Tibial nerve (tissue), 4 donors: ENCODE measurements at regions not wholly inside any gene's neighbourhood (a gene's known extent, or its start where the extent isn't known, plus 50 kb on each side); places are given as distances from the start of the nearest gene placed in this dataset.
"Not testable (repeated sequence)": the region's sequence is repeated elsewhere in the genome, so short reads cannot be mapped to it uniquely, and the experiment has no call there.

Experiments
- DNase-seq, 2 donors: peaks; one replicate each; pipeline ENCODE4 v3.0.0-alpha.2; 2019; ENCODE audit warnings: low spot score in 2 of 2
- H3K27ac ChIP-seq, 4 donors: fragments of 200-600 bp; sonication (generic) in 3 of 4; one replicate each; pipeline ENCODE4 v1.5.1; 2017 to 2019; ENCODE audit warnings: mild to moderate bottlenecking in 1 of 4
- H3K27me3 ChIP-seq, 2 donors: fragments of 200-600 bp; sonication (generic) in 1 of 2; one replicate each; pipeline versions ENCODE4 v1.5.1 to v1.6.0; 2017 to 2019
- H3K36me3 ChIP-seq, 3 donors: fragments of 200-600 bp; sonication (generic); one replicate each; pipeline ENCODE4 v1.5.1; 2018 to 2019
- H3K4me1 ChIP-seq, 4 donors: fragments of 200-600 bp; sonication (generic) in 3 of 4; one replicate each; pipeline ENCODE4 v1.5.1; 2017 to 2019
- H3K4me3 ChIP-seq, 4 donors: fragments of 200-600 bp; sonication (generic) in 3 of 4; one replicate each; pipeline ENCODE4 v1.5.1; 2017 to 2019; ENCODE audit warnings: mild to moderate bottlenecking in 1 of 4, moderate library complexity in 1 of 4
- H3K9me3 ChIP-seq, 4 donors: fragments of 200-600 bp; sonication (generic) in 3 of 4; one replicate each; pipeline ENCODE4 v1.5.1; 2017 to 2019
- EP300 ChIP-seq, 2 donors: sonication (generic); formaldehyde crosslinking; IDR thresholded peaks; one replicate each; pipeline ENCODE4 v1.6.1; 2017; ENCODE audit warnings: antibody characterized with exemption in 2 of 2, mild to moderate bottlenecking in 1 of 2
- POLR2A ChIP-seq, 2 donors: fragments of 450-650 bp; IDR thresholded peaks; one replicate each; pipeline ENCODE4 v1.6.1; 2017; ENCODE audit warnings: antibody characterized with exemption in 2 of 2, mild to moderate bottlenecking in 2 of 2, moderate library complexity in 2 of 2
- WGBS, 2 donors: methylation state at CpG; one replicate each; pipeline ENCODE4 v1.1.5; 2018; 5-methylcytosine and 5-hydroxymethylcytosine counted together
- TF ChIP-seq, protein P1 (sequence below), 5 experiments: fragments of 200-600 bp in 3 of 5; fragments of 450-650 bp in 2 of 5; sonication (generic) in 3 of 5; IDR thresholded peaks; one replicate each; pipeline ENCODE4 v1.5.1; 2016 to 2019; ENCODE audit warnings: antibody characterized with exemption in 5 of 5, mild to moderate bottlenecking in 3 of 5, moderate library complexity in 2 of 5

- peaks cover 0 to 2% (median 0%) of the 10 kb centered on the region in 4 donors for H3K9me3 ChIP-seq
- 70 to 76% methylated on average over 3 of the region's 3 CpGs for WGBS, 2 donors
- no peak for TF ChIP-seq EP300 (IDR thresholded peaks at IDR 0.05)
- TF ChIP-seq, protein P1, sequence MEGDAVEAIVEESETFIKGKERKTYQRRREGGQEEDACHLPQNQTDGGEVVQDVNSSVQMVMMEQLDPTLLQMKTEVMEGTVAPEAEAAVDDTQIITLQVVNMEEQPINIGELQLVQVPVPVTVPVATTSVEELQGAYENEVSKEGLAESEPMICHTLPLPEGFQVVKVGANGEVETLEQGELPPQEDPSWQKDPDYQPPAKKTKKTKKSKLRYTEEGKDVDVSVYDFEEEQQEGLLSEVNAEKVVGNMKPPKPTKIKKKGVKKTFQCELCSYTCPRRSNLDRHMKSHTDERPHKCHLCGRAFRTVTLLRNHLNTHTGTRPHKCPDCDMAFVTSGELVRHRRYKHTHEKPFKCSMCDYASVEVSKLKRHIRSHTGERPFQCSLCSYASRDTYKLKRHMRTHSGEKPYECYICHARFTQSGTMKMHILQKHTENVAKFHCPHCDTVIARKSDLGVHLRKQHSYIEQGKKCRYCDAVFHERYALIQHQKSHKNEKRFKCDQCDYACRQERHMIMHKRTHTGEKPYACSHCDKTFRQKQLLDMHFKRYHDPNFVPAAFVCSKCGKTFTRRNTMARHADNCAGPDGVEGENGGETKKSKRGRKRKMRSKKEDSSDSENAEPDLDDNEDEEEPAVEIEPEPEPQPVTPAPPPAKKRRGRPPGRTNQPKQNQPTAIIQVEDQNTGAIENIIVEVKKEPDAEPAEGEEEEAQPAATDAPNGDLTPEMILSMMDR (IDR thresholded peaks at IDR 0.05): no peak
- no peak for TF ChIP-seq POLR2A (IDR thresholded peaks at IDR 0.05)
Observed at GRCh38 chr12:126966498-126966897, 1300.5 kb upstream of the TMEM132C start.

DNA sequence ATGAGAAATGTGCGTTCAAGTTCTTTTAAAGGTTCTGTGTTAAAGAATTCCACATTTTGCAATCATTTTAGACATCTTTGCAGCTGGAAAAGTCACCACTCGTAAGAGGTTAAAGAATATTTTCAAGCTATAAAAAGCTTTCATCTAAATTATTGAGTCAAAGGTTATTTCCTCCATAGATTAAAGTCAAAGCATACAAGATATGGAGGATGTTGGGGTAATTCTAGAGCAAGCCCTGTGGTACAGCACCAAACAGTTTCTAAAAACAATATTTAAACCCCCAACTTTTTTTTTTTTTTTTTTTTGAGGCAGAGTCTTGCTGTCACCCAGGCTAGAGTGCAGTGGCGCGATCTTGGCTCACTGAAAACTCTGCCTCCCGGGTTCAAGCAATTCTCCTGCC, 1299.8 kb upstream of the TMEM132C start:
- Histone ChIP-seq H3K36me3 (no peaks in the 10 kb centered on the region), H3K9me3 (peaks cover 0 to 2% (median 0%) of the 10 kb centered on the region in 4 donors), H3K27ac (no peak overlapping the region), H3K4me3 (no peak overlapping the region), H3K27me3 (no peaks in the 10 kb centered on the region), H3K4me1 (no peaks in the 10 kb centered on the region)
- DNase-seq: no peak
- TF ChIP-seq EP300 (IDR thresholded peaks at IDR 0.05): no peak
- WGBS, 2 donors: 78 to 82% methylated on average over 5 of the region's 5 CpGs

More at GRCh38 chr12:126966498-126966897, 1300.5 kb upstream of the TMEM132C start:
- Histone ChIP-seq H3K4me1 (no peaks in the 10 kb centered on the region), H3K27ac (no peak overlapping the region), H3K4me3 (no peak overlapping the region), H3K27me3 (no peaks in the 10 kb centered on the region), H3K36me3 (no peaks in the 10 kb centered on the region)
- DNase-seq: no peak

DNA sequence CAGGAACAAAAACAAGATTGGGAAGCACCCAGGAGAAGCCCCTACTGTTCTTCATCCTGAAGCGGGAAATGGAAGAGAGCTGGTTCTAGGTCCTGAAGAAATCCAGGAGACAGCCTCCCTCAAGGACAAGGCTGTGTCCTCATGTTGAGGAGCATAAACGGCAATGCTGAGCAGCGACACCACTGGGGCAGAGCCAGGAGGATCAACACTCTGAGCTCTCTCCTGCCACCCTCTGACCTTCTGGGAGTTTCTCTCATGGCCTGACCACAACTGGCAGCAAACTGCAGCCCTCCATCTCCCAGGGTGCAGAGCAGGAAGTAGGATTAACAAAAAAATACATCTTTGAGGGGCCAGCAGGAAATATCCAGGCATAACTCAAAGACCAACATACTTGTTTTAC, 1292.2 kb upstream of the TMEM132C start:
- Histone ChIP-seq H3K4me1 (no peaks in the 10 kb centered on the region), H3K4me3 (no peak overlapping the region), H3K27ac (no peak overlapping the region), H3K27me3 (no peaks in the 10 kb centered on the region), H3K9me3 (no peaks in the 10 kb centered on the region), H3K36me3 (no peaks in the 10 kb centered on the region)
- WGBS, 2 donors: 66% methylated on average over 3 of the region's 3 CpGs
- TF ChIP-seq, protein P1 (IDR thresholded peaks at IDR 0.05): no peak
- no peak for DNase-seq

- Histone ChIP-seq H3K27me3 (no peaks in the 10 kb centered on the region), H3K27ac (no peak overlapping the region), H3K4me1 (no peaks in the 10 kb centered on the region), H3K4me3 (no peak overlapping the region), H3K36me3 (no peaks in the 10 kb centered on the region), H3K9me3 (no peaks in the 10 kb centered on the region)
- WGBS, 2 donors: 44 to 49% methylated on average over 6 of the region's 6 CpGs
- no peak for DNase-seq
- TF ChIP-seq, protein P1 (IDR thresholded peaks at IDR 0.05): no peak
- TF ChIP-seq EP300 (IDR thresholded peaks at IDR 0.05): no peak
- no peak for TF ChIP-seq POLR2A (IDR thresholded peaks at IDR 0.05)
Observed at GRCh38 chr12:126976579-126976978, 1290.4 kb upstream of the TMEM132C start.

DNA sequence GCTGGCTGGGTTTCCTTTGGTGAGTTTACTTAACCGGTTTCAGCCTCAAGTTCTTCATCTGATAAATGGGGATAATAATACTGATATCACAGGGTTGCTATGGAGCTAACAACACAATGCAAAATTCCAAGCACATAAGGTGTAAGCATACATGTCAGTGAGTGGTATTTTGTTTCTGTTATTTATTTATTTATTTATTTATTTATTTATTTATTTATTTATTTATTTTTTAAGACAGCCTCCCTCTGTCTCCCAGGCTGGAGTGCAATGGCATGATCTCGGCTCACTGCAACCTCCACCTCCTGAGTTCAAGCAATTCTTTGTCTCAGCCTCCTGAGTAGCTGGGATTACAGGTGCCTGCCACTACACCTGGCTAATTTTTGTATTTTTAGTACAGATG, 1287.4 kb upstream of the TMEM132C start:
- H3K27me3 ChIP-seq, H3K4me3 ChIP-seq, DNase-seq, H3K9me3 ChIP-seq, H3K36me3 ChIP-seq, H3K4me1 ChIP-seq, H3K27ac ChIP-seq: not testable (repeated sequence)
- WGBS, 2 donors: 90 to 93% methylated on average over 2 of the region's 2 CpGs

GRCh38 chr12:126982707-126983106, 1284.3 kb upstream of the TMEM132C start:
- 47 to 53% methylated on average over 1 of the region's 1 CpG for WGBS, 2 donors
- Histone ChIP-seq H3K27me3 (no peaks in the 10 kb centered on the region), H3K36me3 (no peaks in the 10 kb centered on the region), H3K9me3 (peaks cover 0 to 4% (median 0%) of the 10 kb centered on the region in 4 donors), H3K4me1 (no peaks in the 10 kb centered on the region), H3K4me3 (no peak overlapping the region), H3K27ac (no peak overlapping the region)
- DNase-seq: no peak
- TF ChIP-seq EP300 (IDR thresholded peaks at IDR 0.05) (no peak), POLR2A (IDR thresholded peaks at IDR 0.05) (no peak)
- TF ChIP-seq, protein P1 (IDR thresholded peaks at IDR 0.05): no peak

DNA sequence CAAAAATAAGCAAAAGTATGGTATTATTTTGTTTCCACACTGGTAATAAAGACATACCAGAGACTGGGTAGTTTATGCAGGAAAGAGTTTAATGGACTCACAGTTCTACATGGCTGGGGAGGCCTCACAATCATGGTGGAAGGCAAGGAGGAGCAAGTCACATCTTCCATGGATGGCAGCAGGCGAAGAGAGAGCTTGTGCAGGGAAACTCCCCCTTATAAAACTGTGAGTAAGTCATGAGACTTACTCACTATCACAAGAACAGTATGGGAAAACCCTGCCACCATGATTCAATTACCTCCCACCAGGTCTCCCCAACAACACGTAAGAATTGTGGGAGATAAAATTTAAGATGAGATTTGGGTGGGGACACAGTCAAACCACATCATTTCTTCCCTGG, 1283.2 kb upstream of the TMEM132C start:
- H3K27me3 ChIP-seq, H3K4me3 ChIP-seq, DNase-seq, H3K4me1 ChIP-seq, H3K27ac ChIP-seq, H3K9me3 ChIP-seq, H3K36me3 ChIP-seq: not testable (repeated sequence)
- WGBS, 2 donors: 83 to 88% methylated on average over 2 of the region's 2 CpGs

DNA sequence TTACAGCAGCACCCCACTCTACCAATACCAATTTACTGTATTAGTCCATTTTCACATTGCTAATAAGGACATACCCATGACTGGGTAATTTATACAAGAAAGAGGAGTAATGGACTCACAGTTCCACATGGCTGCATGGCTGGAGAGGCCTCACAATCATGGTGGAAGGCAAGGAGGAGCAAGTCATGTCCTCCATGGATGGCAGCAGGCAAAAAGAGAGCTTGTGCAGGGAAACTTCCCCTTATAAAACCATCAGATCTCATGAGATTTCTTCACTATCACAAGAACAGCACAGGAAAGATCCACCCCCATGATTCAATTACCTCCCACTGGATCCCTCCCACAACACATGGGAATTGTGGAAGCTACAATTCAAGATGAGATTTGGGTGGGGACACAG, 1281.3 kb upstream of the TMEM132C start:
- not testable (repeated sequence) for DNase-seq, H3K9me3 ChIP-seq, H3K27me3 ChIP-seq, H3K27ac ChIP-seq, H3K36me3 ChIP-seq, H3K4me3 ChIP-seq, H3K4me1 ChIP-seq
